Glutamatergic neuron (in vitro differentiated cells): ENCODE measurements at regions not wholly inside any gene's neighbourhood (a gene's known extent, or its start where the extent isn't known, plus 50 kb on each side); places are given as distances from the start of the nearest gene placed in this dataset.

Experiments used
- DNase-seq: peaks from one replicate; pipeline ENCODE4 v3.0.0; 2022
- H3K27ac Mint-ChIP-seq: one replicate; pipeline ENCODE4 v1.8.0; 2020; ENCODE audit warnings: mild to moderate bottlenecking, mixed read lengths, inconsistent platforms; ENCODE audit not compliant: unreplicated experiment
- H3K27me3 Mint-ChIP-seq: one replicate; pipeline ENCODE4 v1.8.0; 2020; ENCODE audit warnings: mild to moderate bottlenecking, moderate library complexity, mixed read lengths, inconsistent platforms; ENCODE audit not compliant: unreplicated experiment
- H3K36me3 Mint-ChIP-seq: one replicate; pipeline ENCODE4 v1.8.0; 2020; ENCODE audit warnings: mild to moderate bottlenecking, mixed read lengths, inconsistent platforms; ENCODE audit not compliant: unreplicated experiment
- H3K4me1 Mint-ChIP-seq: one replicate; pipeline ENCODE4 v1.8.0; 2020; ENCODE audit warnings: mild to moderate bottlenecking, low read depth, mixed read lengths, inconsistent platforms; ENCODE audit not compliant: unreplicated experiment
- H3K4me3 Mint-ChIP-seq: one replicate; pipeline ENCODE4 v1.8.0; 2020; ENCODE audit warnings: mild to moderate bottlenecking, mixed read lengths, inconsistent platforms; ENCODE audit not compliant: unreplicated experiment
- H3K9me3 Mint-ChIP-seq: one replicate; pipeline ENCODE4 v1.8.0; 2020; ENCODE audit warnings: mild to moderate bottlenecking, moderate library complexity, mixed read lengths, inconsistent platforms; ENCODE audit not compliant: unreplicated experiment
- CTCF ChIP-seq: fragments of 200-600 bp; sonication (generic); IDR thresholded peaks from one replicate; pipeline ENCODE4 v1.5.0; 2021; ENCODE audit not compliant: partially characterized antibody, unreplicated experiment

- H3K9me3 Mint-ChIP-seq = no peaks in the 10 kb centered on the region
- no peak overlapping the region for H3K27ac Mint-ChIP-seq
- peaks cover 5% of the 10 kb centered on the region for H3K4me1 Mint-ChIP-seq
- no peaks in the 10 kb centered on the region for H3K36me3 Mint-ChIP-seq
- H3K27me3 Mint-ChIP-seq = peaks cover 2% of the 10 kb centered on the region
- DNase-seq = no peak
- H3K4me3 Mint-ChIP-seq = no peak overlapping the region
- TF ChIP-seq CTCF = no peak
These were observed 90.1 kb downstream of the TENT5C start for GRCh38 chr1:117695796-117696490.

GRCh38 chr1:117696561-117696960 lies 90.7 kb downstream of the TENT5C start:
- H3K36me3 Mint-ChIP-seq = no peaks in the 10 kb centered on the region
- H3K9me3 Mint-ChIP-seq = no peaks in the 10 kb centered on the region
- DNase-seq = no peak
- H3K4me1 Mint-ChIP-seq = peaks cover 5% of the 10 kb centered on the region
- H3K27ac Mint-ChIP-seq = no peak overlapping the region
- TF ChIP-seq CTCF = no peak
- H3K4me3 Mint-ChIP-seq = no peak overlapping the region
- peaks cover 2% of the 10 kb centered on the region for H3K27me3 Mint-ChIP-seq

- Mint-ChIP-seq H3K27ac (no peak overlapping the region), H3K27me3 (peaks cover 2% of the 10 kb centered on the region), H3K4me1 (peaks cover 5% of the 10 kb centered on the region), H3K9me3 (no peaks in the 10 kb centered on the region), H3K36me3 (no peaks in the 10 kb centered on the region), H3K4me3 (no peak overlapping the region)
- no peak for TF ChIP-seq CTCF
- no peak for DNase-seq
These were observed 91.5 kb downstream of the TENT5C start for GRCh38 chr1:117697220-117697781.

- Mint-ChIP-seq H3K9me3 (no peaks in the 10 kb centered on the region), H3K4me1 (peaks cover 5% of the 10 kb centered on the region), H3K27ac (no peak overlapping the region), H3K36me3 (peaks cover 4% of the 10 kb centered on the region), H3K27me3 (peaks cover 2% of the 10 kb centered on the region), H3K4me3 (no peak overlapping the region)
- no peak for DNase-seq
- TF ChIP-seq CTCF = no peak
These were observed 92.7 kb downstream of the TENT5C start for GRCh38 chr1:117698398-117699160.

- Mint-ChIP-seq H3K4me3 (no peak overlapping the region), H3K9me3 (no peaks in the 10 kb centered on the region), H3K4me1 (peaks cover 5% of the 10 kb centered on the region), H3K27me3 (peaks cover 2% of the 10 kb centered on the region), H3K36me3 (peaks cover 4% of the 10 kb centered on the region), H3K27ac (no peak overlapping the region)
- DNase-seq = no peak
- TF ChIP-seq CTCF = no peak
These were observed 94.1 kb downstream of the TENT5C start for GRCh38 chr1:117699953-117700352.
